ENCODE measurements at regions not wholly inside any gene's neighbourhood (a gene's known extent, or its start where the extent isn't known, plus 50 kb on each side); places are given as distances from the start of the nearest gene placed in this dataset.
"Not testable (repeated sequence)": the region's sequence is repeated elsewhere in the genome, so short reads cannot be mapped to it uniquely, and the experiment has no call there.

DNA sequence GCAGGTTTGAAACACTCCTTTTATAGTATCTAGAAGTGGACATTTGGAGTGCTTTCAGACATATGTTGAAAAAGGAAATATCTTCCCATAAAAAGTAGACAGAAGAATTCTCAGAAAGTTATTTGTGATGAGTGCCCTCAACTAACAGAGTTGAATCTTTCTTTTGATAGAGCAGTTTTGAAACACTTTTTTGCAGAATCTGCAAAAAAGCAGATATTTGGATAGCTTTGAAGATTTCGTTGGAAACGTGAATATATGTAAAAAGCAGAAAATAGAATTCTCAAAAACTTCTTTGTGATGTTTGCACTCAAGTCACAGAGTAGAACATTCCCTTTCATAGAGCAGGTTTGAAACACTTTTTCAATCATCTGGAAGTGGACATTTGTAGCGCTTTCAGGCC is 676.4 kb upstream of the ZNF337 start:
- DNase-seq (ENCODE audit: low spot score), result not testable (repeated sequence)

DNA sequence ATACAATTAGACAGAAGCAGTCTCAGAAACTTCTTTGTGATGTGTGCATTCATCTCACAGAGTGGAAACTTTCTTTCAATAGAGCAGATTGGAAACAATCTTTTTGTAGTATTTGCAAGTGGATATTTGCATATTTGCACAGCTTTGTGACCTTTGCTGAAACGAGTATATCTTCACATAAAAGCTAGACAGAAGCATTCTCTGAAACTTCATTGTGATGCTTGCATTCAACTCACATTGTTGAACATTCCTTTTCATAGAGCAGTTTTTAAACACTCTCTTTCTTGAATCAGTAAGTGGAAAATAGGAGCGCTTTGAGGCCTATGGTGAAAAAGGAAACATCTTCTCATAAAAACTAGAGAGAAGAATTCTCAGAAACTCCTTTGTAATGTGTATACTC is 657.9 kb upstream of the ZNF337 start:
- DNase-seq (ENCODE audit: low spot score), result no peak

GRCh38 chr20:26347396-26347795 is 650.7 kb upstream of the ZNF337 start:
- DNase-seq (ENCODE audit: low spot score), result no peak

- DNase-seq (ENCODE audit: low spot score), result not testable (repeated sequence)
These were observed 643.9 kb upstream of the ZNF337 start for GRCh38 chr20:26340460-26341065.

GRCh38 chr20:26324177-26324576 is 627.5 kb upstream of the ZNF337 start:
- DNase-seq (ENCODE audit: low spot score), result no peak

DNA sequence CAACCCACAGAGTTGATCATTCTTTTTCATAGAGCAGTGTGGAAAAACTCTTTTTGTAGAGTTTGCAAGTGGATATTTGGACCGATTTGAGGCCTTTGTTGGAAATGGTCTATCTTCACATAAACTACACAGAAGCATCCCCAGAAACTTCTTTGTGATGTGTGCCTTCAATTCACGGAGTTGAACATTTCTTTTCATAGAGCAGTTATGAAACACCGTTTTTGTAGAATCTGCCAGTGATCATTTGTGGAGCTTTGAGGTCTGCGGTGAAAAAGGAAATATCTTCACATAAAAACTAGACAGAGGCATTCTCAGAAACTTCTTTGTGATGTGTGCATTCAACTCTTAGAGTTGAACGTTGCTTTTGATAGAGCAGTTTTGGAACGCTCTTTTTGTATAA is 618.4 kb upstream of the ZNF337 start:
- DNase-seq (ENCODE audit: low spot score), result no peak

DNA sequence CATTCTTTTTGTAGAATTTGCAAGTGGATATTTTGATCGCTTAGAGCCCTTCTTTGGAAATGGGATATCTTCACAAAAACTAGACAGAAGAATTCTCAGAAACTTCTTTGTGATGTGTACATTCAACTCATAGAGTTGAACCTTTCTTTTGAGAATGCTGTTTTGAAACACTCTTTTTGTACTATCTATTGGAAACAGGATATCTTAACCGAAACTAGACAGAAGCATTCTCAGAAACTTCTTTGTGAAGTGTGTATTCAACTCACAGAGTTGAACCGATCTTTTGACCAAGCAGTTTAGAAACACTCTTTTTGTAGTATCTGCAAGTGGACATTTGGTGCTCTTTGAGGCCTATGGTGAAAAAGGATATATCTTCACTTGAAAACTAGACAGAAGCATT is 613.1 kb upstream of the ZNF337 start:
- DNase-seq (ENCODE audit: low spot score), result not testable (repeated sequence)

DNA sequence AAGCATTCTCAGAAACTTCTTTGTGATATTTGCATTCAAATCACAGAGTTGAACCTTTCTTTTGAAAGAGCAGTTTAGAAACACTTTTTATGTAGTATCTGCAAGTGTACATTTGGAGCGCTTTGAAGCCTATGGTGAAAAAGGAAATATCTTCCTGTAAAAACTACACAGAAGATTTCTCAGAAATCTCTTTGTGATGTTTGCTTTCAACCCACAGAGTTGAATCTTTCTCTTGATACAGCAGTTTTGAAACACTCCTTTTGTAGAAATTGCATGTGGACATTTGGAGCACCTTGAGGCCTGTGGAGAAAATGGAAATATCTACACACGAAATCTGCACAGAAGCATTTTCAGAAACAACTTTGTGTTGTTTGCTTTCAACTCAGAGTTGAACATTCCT is 612.3 kb upstream of the ZNF337 start:
- DNase-seq (ENCODE audit: low spot score), result no peak

- no peak for DNase-seq (ENCODE audit: low spot score)
These were observed 598.4 kb upstream of the ZNF337 start for GRCh38 chr20:26295006-26295405.

DNA sequence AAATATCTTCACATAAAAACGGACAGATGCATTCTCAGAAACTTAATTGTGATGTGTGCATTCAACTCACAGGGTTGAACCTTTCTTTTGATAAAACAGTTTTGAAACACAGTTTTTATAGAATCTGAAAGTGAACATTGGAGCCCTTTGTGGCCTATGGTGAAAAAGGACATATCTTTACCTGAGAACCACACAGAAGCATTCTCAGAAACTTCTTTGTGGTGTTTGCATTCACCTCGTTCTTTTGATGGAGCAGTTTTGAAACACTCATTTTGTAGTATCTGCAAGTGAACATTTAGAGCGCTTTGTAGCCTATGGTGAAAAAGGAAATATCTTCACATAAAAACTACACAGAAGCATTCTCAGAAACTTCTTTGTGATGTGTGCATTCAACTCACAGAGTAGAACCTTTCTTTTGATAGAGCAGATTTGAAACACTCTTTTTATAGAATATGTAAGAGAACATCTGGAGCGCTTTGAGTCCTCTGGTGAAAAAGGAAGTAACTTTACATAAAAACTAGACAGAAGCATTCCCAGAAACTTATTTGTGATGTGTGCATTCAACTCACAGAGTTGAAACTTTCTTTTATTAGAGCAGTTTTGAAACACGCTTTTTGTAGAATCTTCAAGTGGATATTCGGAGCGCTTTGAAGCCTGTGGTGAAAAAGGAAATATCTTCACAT is 591.9 kb upstream of the ZNF337 start:
- DNase-seq (ENCODE audit: low spot score), result not testable (repeated sequence)

- no peak for DNase-seq (ENCODE audit: low spot score)
These were observed 582.6 kb upstream of the ZNF337 start for GRCh38 chr20:26279238-26279637.

DNA sequence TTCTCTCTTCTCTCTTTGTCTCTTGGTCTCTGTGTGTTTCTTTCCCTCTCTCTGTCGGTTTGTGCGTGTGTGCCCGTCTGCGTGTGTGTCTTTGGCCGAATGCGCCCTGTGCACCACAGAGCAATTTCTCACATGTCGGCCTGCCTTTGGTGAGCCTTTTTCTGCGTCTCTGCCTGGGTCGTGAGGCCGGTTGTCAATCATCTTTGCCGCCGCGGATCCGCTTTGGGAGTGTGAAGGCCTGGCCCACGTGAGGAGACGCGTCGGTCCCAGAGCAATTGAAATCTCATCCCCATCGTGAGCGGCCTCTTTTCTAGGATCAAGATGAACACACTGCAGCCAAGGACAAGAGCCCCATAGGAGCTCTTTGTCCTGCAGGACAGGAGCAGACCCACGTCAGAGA is 580.7 kb upstream of the ZNF337 start:
- no peak for DNase-seq (ENCODE audit: low spot score)

DNA sequence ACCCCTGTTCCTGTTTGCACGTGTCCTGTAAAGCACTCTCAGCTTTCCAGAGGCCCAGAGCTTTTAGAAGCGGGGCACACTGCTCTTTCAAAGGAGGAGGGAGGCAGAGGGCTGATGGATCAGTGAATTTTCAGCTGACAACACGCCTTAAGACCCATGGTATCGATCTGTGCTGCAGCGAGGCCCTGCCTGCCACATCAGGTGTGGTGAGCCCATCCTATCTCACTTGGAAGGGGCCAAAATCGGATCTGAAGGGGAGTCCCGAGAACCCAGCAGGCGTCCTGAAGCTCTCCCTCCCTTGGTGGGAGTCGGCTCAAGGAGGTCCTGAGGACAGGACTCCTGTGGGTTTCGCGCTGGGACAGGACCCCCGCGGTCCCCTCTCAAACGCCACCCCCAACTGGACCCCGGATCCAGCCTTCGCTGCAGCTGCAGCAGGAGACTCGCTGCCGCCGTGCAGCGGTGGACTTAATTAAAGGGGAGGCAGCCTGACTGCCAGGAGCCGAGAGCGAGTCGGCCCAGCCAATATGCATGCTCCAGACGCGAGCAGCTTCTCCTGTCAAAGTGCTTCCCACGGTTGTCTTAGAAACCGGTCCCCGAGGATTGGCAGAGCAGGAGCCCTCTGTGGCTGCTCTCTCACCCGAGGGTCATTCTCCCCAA is 580.0 kb upstream of the ZNF337 start:
- DNase-seq (ENCODE audit: low spot score), result no peak

DNA sequence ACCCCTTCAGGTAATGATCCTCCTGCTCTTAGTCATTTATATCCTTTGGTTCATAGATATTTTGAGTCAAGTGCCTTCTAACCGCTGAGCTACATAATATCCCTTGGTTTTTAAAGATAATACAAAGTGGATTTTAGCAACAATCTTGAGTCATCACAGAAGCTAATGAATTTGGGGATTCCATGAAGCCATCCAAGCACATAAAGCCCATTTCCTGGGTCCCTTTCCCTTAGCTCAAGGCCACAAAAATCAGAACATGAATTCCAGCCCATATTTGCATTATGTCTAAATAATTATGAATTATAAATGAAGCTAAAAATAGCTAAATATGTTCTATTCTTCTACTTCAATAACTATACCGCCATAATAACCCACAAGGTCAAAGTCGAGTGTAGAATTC is 572.1 kb upstream of the ZNF337 start:
- not testable (repeated sequence) for DNase-seq (ENCODE audit: low spot score)

DNA sequence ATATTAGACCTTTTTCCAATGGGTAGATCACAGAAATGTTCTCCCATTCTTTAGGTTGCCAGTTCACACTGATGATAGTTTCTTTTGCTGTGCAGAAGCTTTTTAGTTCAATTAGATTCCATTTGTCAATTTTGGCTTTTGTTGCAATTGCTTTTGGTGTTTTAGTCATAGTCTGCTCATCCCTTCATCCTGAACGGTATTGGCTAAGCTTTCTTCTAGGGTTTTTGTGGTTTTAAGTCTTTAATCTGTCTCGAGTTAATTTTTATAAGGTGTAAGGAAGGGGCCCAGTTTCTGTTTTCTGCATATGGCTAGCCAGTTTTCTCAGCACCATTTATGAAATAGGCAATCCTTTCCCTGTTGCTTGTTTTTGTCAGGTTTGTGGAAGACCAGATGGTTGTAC is 564.3 kb upstream of the ZNF337 start:
- not testable (repeated sequence) for DNase-seq (ENCODE audit: low spot score)

DNA sequence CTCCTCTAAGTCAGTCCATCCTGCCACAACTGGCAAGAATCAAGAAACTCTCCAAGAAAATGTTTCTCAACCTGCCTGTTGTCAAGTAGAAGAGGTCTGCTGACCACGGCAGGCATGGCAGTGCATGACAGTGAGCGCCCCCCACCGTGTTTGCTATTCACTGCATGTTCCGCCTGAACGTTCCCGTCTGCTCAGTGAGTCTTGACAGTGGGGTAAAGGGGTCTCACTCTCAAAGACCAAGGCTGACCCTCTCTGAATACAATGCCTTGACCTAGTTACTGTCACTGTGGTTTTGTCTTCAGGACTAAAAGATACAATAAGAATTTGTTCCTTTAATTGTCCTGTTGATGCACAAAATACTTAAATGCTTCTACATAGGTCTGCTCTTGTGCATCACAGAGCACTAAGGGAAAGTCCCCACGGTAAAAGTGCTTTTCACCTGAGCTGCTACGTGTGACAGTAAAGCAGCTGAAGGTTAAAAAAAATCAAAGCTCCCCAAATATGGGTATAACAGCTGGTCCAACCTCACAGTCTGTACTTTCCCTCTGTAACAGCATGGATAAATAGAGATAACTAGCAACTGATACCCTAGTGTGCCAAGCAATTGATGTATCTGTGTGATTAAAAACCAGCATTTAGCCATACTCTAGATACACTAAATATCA is 555.8 kb upstream of the ZNF337 start:
- not testable (repeated sequence) for DNase-seq (ENCODE audit: low spot score)

GRCh38 chr20:26251376-26251775 is 554.7 kb upstream of the ZNF337 start:
- not testable (repeated sequence) for DNase-seq (ENCODE audit: low spot score)

DNA sequence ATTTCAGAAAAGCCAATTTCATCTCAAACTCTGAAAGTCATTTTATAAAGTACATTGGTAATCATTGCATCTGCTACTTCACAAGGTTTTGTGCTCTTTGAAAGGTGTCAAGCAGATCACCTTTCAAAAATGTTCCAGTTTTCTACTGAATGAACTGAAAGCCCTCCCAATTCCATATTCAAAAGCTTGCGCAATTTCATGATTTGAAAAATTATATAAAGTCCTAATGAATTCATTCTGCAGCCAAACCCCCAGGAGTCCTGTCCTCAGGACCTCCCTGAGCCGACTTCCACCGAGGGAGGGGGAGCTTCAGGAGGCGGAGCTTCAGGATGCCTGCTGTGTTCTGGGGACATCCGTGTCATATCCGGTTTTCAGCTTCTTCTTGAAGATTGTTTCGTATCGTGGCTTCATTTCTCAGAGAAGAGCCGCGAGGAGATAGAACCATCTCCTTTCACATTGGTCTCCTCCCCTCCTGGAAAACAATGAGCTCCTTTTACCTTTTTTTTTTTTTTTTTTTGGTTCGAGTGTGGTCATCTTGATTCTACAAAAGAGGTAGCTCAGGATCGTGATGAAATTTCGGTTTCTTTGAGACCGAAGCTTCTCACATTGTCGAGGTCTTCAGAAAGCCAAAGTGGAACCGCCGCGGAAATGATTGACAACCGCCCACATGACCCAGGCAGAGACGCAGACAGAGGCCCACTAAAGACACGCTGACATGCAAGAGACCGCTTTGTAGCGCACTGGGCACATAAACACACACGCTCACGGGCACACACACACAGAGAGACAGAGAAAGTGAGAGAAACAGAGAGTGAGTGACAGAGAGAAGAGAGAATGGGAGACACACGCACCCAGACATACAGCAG is 553.8 kb upstream of the ZNF337 start:
- DNase-seq (ENCODE audit: low spot score), result not testable (repeated sequence)

DNA sequence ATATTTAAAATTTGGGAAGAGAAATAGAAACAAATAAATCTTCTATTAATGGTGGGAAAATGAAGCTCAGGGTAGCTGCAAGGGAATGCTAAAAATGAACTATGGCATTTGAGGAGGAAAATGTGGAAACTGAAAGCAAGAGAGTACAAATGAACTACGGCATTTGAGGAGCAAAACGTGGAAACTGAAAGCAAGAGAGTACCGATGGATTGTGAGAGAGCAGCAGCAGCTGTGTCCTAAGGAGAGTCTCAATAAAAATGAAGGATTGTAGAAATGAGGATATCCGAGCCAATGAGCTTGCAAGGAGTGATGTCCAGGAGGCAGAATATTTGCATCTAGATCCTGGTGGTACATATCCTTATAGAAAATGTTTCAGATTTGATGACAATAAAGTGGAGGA is 547.1 kb upstream of the ZNF337 start:
- no peak for DNase-seq (ENCODE audit: low spot score)

DNA sequence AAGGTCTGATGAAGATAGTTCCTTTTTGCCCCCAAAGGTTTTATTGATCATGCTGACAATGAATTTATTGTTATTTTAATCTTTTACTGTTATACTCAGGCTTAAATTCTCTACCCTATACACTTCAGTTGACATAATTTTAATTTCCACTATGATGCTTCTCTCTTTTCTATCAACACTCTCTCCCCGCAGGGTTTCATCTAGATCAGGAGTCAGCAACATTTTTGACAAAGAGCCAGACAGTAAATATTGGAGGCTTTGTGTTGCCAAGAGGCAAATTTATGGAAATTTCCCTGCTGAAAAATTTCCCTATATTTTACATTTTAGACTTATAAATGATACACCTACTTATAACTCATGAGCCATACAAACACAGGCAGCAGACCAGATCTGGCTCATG is 524.0 kb upstream of the ZNF337 start:
- DNase-seq (ENCODE audit: low spot score), result not testable (repeated sequence)

- not testable (repeated sequence) for DNase-seq (ENCODE audit: low spot score)
These were observed 522.9 kb upstream of the ZNF337 start for GRCh38 chr20:26219546-26219945.

DNA sequence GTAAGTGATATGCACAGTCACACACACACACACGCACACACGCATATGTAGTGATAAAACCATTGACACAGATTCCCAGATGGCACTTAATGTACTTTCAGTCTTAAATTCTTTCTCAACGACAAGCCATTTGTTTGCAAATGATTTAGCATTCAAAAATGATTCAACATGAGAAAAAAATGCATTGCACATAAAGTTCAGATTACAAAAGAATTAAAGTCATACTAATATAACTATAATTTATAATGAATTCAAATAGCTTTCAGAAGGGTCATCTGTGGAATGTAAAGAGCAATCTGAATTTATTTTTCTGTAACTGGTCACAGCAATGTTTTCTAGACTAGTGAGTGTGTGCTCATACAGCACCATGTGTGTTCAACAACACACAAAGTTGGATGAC is 521.6 kb upstream of the ZNF337 start:
- no peak for DNase-seq (ENCODE audit: low spot score)
